Astrocyte (in vitro differentiated cells and primary cell): ENCODE measurements at regions not wholly inside any gene's neighbourhood (a gene's known extent, or its start where the extent isn't known, plus 50 kb on each side); places are given as distances from the start of the nearest gene placed in this dataset.

ENCODE experiments used
- DNase-seq: peaks from one replicate; pipeline ENCODE4 v3.0.0-alpha.2; 2010; ENCODE audit warnings: low read depth
- FAIRE-seq: peaks from 2 replicates; lab custom pipeline; 2011; peaks lifted over from hg19 to GRCh38; lab: Jason Lieb, UNC
- H2AFZ ChIP-seq: 2 replicates; pipeline ENCODE4 v1.6.0; 2012; ENCODE audit warnings: low read depth, low read length, inconsistent platforms
- H3K27ac ChIP-seq: 2 replicates; pipeline ENCODE4 v1.5.1; 2011; ENCODE audit warnings: low read depth, low read length, inconsistent platforms
- H3K27me3 ChIP-seq: 2 replicates; pipeline ENCODE4 v1.6.0; 2011; ENCODE audit warnings: low read length, inconsistent platforms; ENCODE audit not compliant: insufficient read depth
- H3K36me3 ChIP-seq: 2 replicates; pipeline ENCODE4 v1.5.1; 2011; ENCODE audit warnings: low read length, inconsistent platforms; ENCODE audit not compliant: insufficient read depth
- H3K4me1 ChIP-seq: 2 replicates; pipeline ENCODE4 v1.5.1; 2011; ENCODE audit warnings: low read length, inconsistent platforms; ENCODE audit not compliant: insufficient read depth
- H3K4me2 ChIP-seq: 2 replicates; pipeline ENCODE4 v1.6.0; 2012; ENCODE audit warnings: low read length, inconsistent platforms
- H3K4me3 ChIP-seq: 2 replicates; pipeline ENCODE4 v1.5.1; 2011; ENCODE audit warnings: low read depth, mild to moderate bottlenecking, low read length, inconsistent platforms; ENCODE audit not compliant: insufficient read depth
- H3K79me2 ChIP-seq: 2 replicates; pipeline ENCODE4 v1.6.0; 2012; ENCODE audit warnings: mild to moderate bottlenecking, low read length, inconsistent platforms; ENCODE audit not compliant: insufficient read depth
- H3K9ac ChIP-seq: 2 replicates; pipeline ENCODE4 v1.6.0; 2012; ENCODE audit warnings: mild to moderate bottlenecking, low read length, inconsistent platforms
- H3K9me3 ChIP-seq: 2 replicates; pipeline ENCODE4 v1.5.1; 2012; ENCODE audit warnings: low read depth, mild to moderate bottlenecking, low read length, inconsistent platforms; ENCODE audit not compliant: insufficient read depth
- H4K20me1 ChIP-seq: 2 replicates; pipeline ENCODE4 v1.6.0; 2012; ENCODE audit warnings: low read length, inconsistent platforms; ENCODE audit not compliant: insufficient read depth
- H3K27ac Mint-ChIP-seq: one replicate; pipeline ENCODE4 v1.8.0; 2021; ENCODE audit warnings: mild to moderate bottlenecking, mixed read lengths; ENCODE audit not compliant: unreplicated experiment
- H3K27me3 Mint-ChIP-seq: one replicate; pipeline ENCODE4 v1.8.0; 2021; ENCODE audit warnings: low read depth, mixed read lengths; ENCODE audit not compliant: unreplicated experiment
- H3K36me3 Mint-ChIP-seq: one replicate; pipeline ENCODE4 v1.8.0; 2021; ENCODE audit warnings: low read depth, mixed read lengths; ENCODE audit not compliant: unreplicated experiment
- H3K4me1 Mint-ChIP-seq: one replicate; pipeline ENCODE4 v1.8.0; 2021; ENCODE audit warnings: low read depth, mixed read lengths; ENCODE audit not compliant: unreplicated experiment
- H3K4me3 Mint-ChIP-seq: one replicate; pipeline ENCODE4 v1.8.0; 2021; ENCODE audit warnings: mild to moderate bottlenecking, moderate library complexity, mixed read lengths; ENCODE audit not compliant: unreplicated experiment
- H3K9me3 Mint-ChIP-seq: one replicate; pipeline ENCODE4 v1.8.0; 2021; ENCODE audit warnings: mild to moderate bottlenecking, mixed read lengths; ENCODE audit not compliant: unreplicated experiment
- EZH2 ChIP-seq: IDR thresholded peaks from 2 replicates; pipeline ENCODE4 v1.6.1; 2012; ENCODE audit warnings: mild to moderate bottlenecking, low read length, inconsistent platforms; ENCODE audit not compliant: insufficient read depth
- TF ChIP-seq, protein P1 (sequence below): IDR thresholded peaks from 2 replicates; pipeline ENCODE4 v1.5.1; 2011; ENCODE audit warnings: low read depth, mild to moderate bottlenecking, inconsistent platforms, low read length, moderate library complexity; ENCODE audit not compliant: insufficient read depth

DNA sequence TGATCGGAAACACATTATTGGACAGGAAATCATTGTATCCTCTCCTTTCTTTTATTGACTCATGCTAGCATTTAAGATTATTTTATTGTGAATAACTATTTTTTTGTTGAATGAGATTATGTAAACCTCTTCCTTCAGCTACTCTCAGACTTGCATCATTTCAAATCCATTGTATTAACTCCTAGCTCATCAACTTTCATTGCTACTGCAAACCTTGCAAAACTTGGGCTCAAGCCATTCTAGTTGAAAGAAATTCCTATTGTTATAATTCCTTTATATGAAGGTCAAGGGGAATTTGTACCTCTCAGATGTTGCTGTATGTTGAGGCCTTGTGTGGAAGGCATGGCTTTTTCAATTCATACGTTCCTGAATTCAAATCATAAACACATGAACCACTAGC is 1764.6 kb downstream of the SUCLG1 start:
- Histone ChIP-seq H3K79me2 (no peaks in the 10 kb centered on the region), H3K4me2 (no peak overlapping the region), H3K9me3 (no peaks in the 10 kb centered on the region), H3K4me1 (no peaks in the 10 kb centered on the region), H2AFZ (no peak overlapping the region), H4K20me1 (no peaks in the 10 kb centered on the region), H3K4me3 (no peak overlapping the region), H3K9ac (no peak overlapping the region), H3K27me3 (no peaks in the 10 kb centered on the region), H3K36me3 (no peaks in the 10 kb centered on the region), H3K27ac (no peak overlapping the region)
- Mint-ChIP-seq H3K27ac (no peak overlapping the region), H3K36me3 (no peaks in the 10 kb centered on the region), H3K4me1 (no peaks in the 10 kb centered on the region), H3K4me3 (no peak overlapping the region), H3K9me3 (no peaks in the 10 kb centered on the region), H3K27me3 (no peaks in the 10 kb centered on the region)
- DNase-seq (no peak), FAIRE-seq (no peak)
- no peak for TF ChIP-seq EZH2
- TF ChIP-seq, protein P1, sequence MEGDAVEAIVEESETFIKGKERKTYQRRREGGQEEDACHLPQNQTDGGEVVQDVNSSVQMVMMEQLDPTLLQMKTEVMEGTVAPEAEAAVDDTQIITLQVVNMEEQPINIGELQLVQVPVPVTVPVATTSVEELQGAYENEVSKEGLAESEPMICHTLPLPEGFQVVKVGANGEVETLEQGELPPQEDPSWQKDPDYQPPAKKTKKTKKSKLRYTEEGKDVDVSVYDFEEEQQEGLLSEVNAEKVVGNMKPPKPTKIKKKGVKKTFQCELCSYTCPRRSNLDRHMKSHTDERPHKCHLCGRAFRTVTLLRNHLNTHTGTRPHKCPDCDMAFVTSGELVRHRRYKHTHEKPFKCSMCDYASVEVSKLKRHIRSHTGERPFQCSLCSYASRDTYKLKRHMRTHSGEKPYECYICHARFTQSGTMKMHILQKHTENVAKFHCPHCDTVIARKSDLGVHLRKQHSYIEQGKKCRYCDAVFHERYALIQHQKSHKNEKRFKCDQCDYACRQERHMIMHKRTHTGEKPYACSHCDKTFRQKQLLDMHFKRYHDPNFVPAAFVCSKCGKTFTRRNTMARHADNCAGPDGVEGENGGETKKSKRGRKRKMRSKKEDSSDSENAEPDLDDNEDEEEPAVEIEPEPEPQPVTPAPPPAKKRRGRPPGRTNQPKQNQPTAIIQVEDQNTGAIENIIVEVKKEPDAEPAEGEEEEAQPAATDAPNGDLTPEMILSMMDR: no peak

DNA sequence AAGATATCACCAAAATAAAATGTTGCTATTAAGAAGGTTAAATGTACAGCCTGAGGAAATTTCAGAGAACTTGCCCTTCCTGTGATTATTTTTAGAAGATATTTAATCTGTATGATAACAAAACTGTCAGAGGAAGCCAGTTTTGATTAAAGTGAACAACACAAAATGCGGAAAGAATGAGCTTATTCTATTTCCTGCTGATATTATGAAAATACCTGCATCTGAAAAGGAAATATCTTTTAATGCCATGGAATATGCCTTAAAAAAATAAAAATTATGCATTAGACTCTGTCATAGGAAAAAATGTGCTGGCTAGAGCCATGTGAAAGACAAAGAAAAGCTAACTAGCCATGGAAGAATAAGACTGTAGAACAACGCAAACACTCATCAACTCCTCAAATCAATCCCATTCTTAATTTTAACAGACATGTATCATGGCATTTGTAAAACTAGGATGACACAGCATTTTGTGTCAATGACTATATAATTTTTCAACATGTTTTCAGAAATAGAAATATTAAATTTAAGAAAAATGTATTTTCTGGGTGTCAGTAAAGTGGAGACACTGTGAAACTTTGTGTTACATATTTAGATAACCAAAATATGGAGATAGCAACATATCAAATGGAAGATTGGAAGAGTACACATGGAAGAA is 1768.2 kb downstream of the SUCLG1 start:
- no peak overlapping the region for H3K4me3 Mint-ChIP-seq
- no peaks in the 10 kb centered on the region for H3K27me3 ChIP-seq
- no peak overlapping the region for H3K27ac ChIP-seq
- H3K4me1 Mint-ChIP-seq: no peaks in the 10 kb centered on the region
- FAIRE-seq (no peak), DNase-seq (no peak)
- no peaks in the 10 kb centered on the region for H3K9me3 ChIP-seq
- no peaks in the 10 kb centered on the region for H4K20me1 ChIP-seq
- no peaks in the 10 kb centered on the region for H3K4me1 ChIP-seq
- H2AFZ ChIP-seq: no peak overlapping the region
- no peak overlapping the region for H3K27ac Mint-ChIP-seq
- no peak overlapping the region for H3K9ac ChIP-seq
- no peak overlapping the region for H3K4me3 ChIP-seq
- no peaks in the 10 kb centered on the region for H3K9me3 Mint-ChIP-seq
- H3K36me3 Mint-ChIP-seq: no peaks in the 10 kb centered on the region
- no peaks in the 10 kb centered on the region for H3K27me3 Mint-ChIP-seq
- no peak overlapping the region for H3K4me2 ChIP-seq
- TF ChIP-seq EZH2: no peak
- TF ChIP-seq, protein P1: no peak
- no peaks in the 10 kb centered on the region for H3K79me2 ChIP-seq
- no peaks in the 10 kb centered on the region for H3K36me3 ChIP-seq

DNA sequence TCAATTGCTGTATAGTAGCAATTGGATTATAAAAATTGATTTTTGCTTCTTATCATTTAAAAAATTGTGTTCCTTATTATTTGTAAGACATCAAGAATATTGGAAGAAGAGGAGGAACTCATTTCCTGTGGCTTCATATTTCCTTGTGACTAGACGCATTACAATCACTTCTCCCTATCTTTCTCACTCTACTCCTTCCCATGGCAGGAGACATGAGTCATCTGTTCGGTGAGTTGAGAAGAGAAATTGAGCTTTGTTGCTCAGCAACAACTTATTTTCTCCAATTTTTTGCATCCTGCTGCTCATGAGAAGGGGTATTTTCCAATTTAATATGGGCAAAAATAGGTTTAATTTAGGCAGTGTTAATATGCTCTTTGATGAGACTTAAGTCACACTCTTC is 1783.9 kb downstream of the SUCLG1 start:
- peaks cover 4% of the 10 kb centered on the region for H3K9me3 Mint-ChIP-seq
- Histone ChIP-seq H2AFZ (no peak overlapping the region), H3K4me2 (no peak overlapping the region), H3K79me2 (no peaks in the 10 kb centered on the region), H3K9ac (no peak overlapping the region), H3K27me3 (no peaks in the 10 kb centered on the region), H3K4me3 (no peak overlapping the region), H3K27ac (no peak overlapping the region), H3K36me3 (no peaks in the 10 kb centered on the region), H3K9me3 (no peaks in the 10 kb centered on the region), H4K20me1 (no peaks in the 10 kb centered on the region), H3K4me1 (no peaks in the 10 kb centered on the region)
- no peak overlapping the region for H3K4me3 Mint-ChIP-seq
- TF ChIP-seq, protein P1: no peak
- no peak for TF ChIP-seq EZH2
- peaks cover 11% of the 10 kb centered on the region for H3K4me1 Mint-ChIP-seq
- H3K27me3 Mint-ChIP-seq: no peaks in the 10 kb centered on the region
- H3K36me3 Mint-ChIP-seq: no peaks in the 10 kb centered on the region
- peak overlapping the region; percentile 86 for H3K27ac Mint-ChIP-seq
- DNase-seq: peak; percentile 9
- FAIRE-seq: no peak
